ENCODE measurements at regions not wholly inside any gene's neighbourhood (a gene's known extent, or its start where the extent isn't known, plus 50 kb on each side); places are given as distances from the start of the nearest gene placed in this dataset.
"Not testable (repeated sequence)": the region's sequence is repeated elsewhere in the genome, so short reads cannot be mapped to it uniquely, and the experiment has no call there.

DNA sequence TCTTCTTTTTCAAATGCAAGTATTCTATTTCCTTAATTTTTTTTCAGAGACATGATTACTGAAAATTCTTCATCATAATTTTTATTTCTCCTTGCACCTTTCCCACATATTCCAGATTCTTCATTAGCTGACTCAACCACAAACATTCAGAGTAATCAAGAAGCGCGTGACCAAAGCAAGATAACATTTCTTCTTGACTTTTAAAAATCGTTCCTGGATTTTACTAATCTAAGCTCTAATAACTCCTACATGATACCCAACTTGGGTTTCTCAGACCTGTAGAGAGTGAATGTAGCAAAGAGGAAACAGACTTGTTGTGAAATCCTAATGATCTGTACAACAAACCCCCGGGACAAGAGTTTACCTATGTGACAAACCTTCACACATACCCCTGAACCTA lies 615.0 kb downstream of the TMA16 start:
- DNase-seq, result no peak

DNA sequence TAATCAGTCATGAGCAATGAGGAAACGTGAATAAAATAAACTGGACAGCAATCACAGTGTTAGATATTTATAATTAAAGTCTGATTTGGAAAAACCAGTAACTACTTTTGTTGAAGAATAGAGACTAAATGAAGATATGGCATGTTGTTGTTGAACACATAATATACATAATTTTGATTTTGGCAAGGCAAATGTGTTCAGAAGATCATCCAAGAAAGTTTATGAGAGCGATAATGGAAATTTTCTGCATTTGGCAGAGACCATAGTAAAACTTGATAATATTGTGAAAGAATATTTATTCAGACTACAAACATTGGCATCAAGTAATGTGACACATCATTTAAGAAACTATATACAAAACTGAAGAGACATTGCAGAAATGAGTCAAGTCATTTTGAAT lies 620.7 kb downstream of the TMA16 start:
- DNase-seq, result no peak

DNA sequence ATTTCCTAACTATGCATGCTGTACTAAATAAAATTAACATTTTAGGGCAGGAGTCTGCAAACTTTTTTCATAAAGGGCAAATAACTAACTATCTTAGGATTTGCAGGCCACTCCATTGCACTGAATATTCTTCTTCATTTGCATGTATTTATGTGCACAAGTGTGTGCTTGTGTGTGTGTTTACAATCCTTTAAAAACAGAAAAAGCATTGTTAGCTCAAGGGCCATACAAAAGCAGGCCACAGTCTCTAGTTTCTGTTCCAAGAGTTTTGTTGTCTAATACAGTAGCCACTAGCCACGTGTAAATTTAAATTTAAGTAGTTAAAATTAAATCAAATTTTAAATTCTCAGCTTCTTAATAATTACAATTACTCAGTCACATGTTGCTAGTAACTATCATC lies 621.8 kb downstream of the TMA16 start:
- no peak for DNase-seq

DNA sequence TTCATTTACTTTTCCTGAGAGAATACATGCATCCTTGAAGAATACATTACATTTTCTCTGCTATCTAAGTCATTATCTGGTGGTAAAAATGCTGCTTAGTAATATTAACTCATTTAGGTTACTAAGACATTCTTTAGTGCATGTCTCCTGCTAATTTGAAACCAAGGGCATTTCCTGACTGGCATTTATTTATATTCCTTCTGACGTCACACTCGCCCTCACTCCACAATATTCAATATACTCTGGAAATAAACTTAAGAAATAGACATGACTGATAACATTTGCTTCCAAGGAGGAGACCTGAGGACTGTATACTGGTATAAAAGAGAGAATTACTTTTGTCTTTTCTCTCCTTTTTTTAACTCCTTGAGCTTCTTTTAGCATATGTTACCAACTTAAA lies 619.5 kb upstream of the SMIM31 start:
- no peak for DNase-seq

DNA sequence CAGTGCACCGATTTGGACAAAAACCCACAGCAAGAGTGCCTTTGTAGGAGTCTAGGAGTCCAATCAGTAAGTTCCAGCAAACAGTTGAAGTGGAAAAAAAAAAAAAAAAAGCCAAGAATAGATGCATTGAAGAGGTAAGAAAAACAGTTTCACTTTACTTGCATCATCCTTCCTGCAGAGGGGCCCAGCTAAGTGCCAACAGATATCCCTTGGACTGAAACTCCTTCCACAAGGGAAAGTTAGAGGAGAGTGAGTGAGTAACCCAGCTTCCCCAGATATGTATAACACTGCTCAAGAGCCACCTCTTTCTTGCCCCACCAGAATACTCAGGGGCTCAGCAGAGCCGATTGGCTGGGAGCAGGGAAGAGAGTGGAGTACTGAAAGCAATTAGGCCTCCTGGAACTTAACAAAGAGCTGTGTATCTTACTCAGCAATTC lies 617.7 kb upstream of the SMIM31 start:
- DNase-seq, result peak; percentile 38

DNA sequence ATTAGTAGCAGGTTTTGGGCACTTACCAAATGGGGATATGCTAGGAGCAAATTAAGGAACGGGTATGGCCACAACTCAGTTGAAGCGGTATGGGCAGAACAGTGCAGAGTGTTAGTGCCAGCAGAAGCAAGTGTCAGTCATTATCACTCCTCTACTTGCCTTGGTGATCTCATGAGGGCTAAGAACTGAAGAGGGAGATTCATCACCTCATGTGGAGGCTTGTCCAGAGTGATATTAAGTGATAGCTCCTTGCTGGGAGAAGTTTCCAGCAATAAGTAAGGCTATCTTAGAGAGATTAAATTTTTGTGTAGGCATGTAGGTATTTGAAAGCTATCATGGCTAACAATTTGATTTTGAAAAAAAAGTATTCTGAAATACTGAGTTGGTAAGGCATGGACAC lies 615.4 kb upstream of the SMIM31 start:
- DNase-seq, result no peak

DNA sequence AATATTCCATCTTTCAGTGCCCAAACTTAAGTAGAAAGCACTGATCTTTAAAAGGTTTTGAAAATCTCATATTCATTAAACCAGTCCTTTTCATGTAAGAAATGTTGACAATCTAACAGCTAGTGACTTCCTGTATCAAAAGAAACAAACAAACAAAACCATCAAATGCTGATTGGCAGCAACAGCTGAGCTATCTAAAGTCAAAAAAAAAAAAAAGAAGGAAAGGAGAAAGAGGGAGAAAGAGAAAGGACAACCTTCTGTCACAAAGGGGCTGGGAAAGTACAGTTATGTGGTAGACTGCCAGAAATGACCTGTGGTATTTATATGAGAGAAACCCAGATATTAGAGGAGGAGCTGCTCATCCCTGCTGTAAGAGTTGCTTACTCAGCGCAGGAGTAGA lies 614.6 kb upstream of the SMIM31 start:
- DNase-seq, result no peak

DNA sequence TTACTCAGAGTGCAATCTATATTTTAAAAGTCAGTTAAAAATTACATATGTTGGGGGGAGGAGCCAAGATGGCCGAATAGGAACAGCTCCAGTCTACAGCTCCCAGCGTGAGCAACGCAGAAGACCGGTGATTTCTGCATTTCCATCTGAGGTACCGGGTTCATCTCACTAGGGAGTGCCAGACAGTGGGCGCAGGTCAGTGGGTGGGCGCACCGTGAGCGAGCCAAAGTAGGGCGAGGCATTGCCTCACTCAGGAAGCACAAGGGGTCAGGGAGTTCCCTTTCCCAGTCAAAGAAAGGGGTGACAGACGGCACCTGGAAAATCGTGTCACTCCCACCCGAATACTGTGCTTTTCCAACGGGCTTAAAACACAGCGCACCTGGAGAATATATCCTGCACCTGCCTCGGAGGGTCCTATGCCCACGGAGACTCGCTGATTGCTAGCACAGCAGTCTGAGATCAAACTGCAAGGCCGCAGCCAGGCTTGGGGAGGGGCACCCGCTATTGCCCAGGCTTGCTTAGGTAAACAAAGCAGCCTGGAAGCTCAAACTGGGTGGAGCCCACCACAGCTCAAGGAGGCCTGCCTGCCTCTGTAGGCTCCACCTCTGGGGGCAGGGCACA lies 612.1 kb upstream of the SMIM31 start:
- DNase-seq, result not testable (repeated sequence)

DNA sequence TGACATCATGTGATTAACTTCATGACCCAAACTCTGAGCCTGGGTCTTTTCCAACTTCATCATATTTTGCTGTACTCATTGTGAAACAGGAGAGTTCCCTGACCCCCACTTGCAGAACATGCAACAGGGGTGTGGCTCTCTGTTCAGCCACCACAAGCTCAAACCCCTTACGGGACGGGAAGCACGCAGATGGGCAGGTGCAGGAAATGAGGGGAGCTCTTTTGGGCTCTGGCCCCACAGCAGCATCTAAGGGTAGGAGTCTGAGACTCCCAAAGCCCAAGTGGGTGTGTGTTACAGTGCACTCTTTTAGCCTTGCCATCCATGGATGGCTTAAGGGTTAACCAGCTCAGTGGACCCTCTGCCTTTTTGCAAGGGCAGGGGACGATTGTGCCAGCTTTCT lies 599.5 kb upstream of the SMIM31 start:
- DNase-seq, result no peak

DNA sequence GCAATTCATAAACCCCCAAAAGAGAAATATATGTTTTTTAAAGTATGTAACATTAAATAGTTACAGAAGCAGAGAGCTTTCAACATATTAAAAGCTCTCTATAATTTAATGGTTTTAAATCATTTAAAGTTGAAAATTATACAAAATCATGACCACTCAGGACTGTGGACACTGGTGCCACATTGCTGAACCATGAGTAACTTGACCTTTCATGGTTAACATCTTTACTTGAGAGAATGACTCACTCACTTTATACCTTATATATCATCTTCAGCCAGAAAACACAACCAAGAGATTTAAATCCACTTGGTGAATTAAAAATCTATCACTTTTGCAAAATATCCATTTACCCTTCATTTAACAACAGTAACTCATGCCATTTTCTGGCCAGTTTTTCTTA lies 584.3 kb upstream of the SMIM31 start:
- DNase-seq, result peak; percentile 15

DNA sequence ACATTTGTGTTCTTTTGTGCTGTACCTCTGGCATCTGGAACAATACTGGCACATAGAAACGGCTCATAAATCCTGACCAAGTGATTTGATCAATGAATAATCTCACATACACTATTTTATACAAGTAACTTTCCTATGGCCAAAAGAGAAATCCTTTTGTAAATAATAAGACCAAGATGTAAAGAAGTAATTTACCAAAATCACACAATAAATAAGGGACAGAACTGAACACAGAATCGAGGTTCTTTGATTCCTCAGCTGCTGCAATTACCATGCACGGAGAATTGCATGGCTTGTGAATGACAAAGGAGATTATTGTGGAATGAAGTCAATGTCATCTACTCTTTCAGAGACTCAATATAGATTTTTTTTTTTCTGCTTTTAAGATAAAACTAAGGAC lies 576.8 kb upstream of the SMIM31 start:
- DNase-seq, result no peak

DNA sequence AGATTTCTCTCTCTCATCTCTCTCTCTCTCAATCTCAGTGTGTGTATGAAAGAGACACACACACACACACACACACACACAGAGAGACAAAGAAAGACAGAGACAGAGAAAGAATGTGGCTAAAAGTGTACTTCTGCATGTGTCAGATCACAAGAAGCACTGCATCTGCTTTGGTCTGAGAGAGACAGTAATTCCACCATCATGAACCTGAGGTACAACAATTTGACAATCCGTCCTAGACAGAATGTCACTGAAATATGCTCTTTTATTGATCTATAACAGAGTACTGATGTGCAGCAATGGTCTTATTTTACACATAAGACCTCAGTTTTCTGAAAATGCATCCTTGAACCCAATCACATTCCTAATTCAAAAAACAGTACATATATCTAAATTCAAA lies 576.2 kb upstream of the SMIM31 start:
- DNase-seq, result no peak

DNA sequence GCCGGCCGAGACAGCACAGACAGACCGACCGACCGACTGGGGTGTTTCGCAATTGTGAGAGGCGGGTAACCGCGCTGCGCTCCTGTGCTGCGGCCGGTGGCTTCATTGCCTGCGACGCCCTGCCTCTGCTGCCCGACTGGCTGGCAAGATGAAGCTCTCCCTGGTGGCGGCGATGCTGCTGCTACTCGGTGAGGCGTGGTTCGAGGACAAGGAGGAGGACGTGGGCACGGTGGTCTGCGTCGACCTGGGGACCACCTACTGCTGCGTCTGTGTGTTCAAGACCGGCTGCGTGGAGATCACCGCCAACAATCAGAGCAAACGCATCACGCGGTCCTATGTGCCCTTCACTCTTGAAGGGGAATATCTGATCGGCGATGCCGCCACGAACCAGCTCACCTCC lies 565.7 kb upstream of the SMIM31 start:
- no peak for DNase-seq

DNA sequence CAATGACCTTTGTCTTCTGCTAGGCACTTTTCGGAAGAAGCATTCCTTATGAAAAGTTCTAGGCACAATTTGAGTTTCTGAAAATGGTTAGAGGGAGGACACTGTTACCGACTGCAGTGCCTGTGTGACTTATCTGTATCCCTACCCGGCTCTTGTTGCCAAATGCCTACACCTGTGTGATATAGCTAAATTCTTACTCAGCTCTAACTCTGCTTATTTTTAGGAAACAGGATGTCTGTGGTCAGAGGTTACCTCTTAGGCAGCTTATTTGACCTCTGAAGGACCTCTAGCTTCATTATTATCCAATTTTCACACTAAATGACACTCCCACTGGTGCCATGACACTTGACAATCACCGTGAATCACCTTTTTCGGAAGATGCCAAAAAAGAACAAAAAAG lies 561.1 kb upstream of the SMIM31 start:
- DNase-seq, result no peak

DNA sequence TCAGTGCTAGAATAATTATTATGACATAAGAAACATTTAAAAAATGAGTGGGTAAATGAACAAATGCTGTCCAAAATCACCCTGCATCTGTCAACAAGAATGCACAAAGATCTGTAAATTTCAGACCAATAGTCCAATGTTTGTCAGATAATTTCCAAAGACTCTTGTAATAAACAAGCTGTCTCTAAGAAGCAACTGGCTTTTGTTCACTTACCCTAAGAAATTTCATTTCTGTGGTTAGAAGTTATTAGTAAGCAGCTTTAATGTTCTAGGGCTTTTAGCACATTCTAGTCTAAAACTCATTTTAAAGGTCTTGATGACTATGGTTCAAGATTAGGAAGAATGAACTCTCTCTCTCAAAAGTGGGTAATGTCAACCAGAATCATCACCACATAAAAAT lies 560.3 kb upstream of the SMIM31 start:
- DNase-seq, result no peak

DNA sequence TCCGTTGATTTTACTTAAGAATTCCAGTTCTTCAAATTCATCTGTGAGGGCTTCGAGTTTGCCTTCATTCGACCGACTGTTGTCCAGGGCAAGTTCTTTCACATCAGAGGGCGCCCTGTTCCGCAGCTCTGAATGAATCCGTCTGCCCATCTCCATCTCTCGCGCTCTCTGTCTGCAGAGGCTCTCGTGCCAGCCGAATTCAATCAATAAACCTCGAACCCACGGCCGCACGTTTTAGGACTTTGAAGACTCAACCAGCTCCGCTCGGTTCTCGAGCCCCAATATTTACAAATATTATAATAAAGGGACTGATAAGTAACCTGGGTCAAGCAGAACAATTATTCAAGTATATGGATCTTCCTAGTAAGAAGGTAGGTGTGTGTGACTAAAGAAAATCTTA lies 556.4 kb upstream of the SMIM31 start:
- no peak for DNase-seq

DNA sequence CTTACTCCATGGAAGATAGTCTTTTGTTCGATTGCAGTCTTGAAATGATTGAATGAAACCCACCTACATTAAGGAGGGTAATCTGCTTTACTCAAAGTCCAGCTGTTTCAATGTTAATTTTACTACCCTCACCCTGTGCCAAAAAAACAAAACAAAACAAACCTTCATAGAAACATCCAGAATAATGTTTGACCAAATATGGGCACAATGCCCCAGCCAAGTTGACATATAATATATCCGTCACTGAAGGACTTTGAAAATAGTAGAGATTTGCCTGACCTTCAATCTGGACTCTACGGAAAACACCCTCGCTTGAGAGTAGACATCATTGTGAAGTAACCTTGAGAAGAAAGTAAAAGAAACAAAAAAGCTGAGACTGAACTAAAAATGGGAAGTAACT lies 550.5 kb upstream of the SMIM31 start:
- DNase-seq, result no peak

DNA sequence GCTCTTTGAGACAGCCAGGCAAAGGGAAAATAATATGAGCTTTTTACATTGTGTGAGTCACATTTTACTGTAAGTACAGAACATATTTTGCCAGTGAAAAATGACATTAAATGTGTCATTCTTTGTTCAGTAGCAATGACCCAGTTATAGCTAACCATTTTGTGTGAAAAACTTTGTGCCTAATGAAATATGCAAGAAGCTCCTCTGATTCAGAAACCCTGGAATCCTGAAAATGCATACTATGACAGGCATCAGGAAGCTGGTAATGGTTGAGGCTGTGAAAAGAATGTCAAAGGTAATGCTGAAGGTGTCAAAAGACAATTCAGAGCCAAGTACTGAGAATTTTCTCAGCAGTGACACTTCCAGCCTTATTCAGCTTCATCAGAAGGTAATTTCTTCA lies 549.5 kb upstream of the SMIM31 start:
- DNase-seq, result peak; percentile 75

DNA sequence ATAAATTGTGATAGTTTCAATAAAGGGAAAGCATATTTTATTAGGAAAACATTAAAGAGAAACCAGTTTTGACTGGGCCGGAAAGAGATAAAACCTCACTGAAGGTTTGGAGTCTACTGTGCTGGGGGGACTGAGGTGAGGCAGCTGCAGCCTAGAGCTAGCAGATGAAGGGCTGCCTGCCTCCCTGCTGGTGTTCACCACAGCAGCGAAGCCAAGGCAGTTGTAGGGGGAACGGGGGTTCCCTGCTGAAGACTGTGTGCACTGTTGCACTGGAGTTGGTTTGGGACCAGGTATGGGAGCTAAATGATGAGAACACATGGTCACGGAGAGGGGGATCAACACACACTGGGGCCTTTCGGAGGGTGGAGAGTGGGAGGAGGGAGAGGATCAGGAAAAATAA lies 546.5 kb upstream of the SMIM31 start:
- no peak for DNase-seq

DNA sequence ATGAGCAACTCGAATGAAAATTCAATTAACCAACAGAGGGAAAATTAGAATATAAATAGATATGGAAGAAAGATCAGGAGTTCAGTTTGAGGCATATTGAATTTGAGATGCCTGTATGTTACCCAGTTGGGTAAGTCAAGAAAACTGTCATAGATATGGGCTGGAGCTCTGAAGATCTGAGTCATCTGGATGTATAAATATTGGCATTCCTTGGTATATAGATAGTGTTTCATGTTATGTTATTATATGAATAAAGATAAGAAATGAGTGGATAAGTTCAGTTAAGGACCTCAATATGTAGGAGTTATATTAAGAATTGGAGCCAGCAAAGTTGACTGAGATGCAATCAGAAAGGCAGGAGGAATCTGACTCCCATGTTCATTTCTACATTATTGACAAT lies 543.6 kb upstream of the SMIM31 start:
- no peak for DNase-seq

DNA sequence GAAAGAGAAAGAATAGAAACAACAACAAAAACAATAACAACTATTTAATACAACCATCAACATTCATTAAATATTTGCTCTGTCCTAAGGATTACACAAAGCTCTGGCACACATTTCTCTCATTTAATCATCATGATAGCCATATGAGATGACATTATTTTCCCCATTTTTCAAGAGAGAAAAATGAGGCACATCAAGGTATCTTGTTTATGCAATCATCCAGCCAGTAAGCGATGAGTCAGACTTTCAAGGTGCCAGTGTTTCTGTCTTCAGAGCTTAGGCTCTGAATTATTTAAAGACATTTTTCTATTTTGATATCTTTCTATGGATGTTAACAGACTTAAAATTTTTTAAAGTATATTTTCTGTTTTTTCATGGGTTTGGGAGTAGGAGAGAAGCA lies 541.8 kb upstream of the SMIM31 start:
- DNase-seq, result no peak

DNA sequence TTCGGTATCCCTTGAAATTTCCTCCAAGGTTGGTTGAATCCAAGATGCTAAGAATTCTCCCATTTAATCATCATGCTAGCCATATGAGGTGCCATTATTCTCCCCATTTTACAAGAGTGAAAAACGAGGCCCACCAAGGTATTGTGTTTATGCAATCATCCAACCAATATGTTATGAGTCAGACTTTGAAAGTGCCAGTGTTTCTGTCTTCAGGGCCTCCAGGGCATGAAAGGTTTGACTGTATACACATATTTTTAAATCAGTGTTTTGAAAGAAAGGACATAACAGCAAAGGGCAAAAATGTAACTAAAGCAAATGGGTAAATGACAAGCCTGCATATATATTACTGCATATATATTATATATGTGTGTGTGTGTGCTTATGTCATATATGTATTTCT lies 541.2 kb upstream of the SMIM31 start:
- DNase-seq, result no peak

DNA sequence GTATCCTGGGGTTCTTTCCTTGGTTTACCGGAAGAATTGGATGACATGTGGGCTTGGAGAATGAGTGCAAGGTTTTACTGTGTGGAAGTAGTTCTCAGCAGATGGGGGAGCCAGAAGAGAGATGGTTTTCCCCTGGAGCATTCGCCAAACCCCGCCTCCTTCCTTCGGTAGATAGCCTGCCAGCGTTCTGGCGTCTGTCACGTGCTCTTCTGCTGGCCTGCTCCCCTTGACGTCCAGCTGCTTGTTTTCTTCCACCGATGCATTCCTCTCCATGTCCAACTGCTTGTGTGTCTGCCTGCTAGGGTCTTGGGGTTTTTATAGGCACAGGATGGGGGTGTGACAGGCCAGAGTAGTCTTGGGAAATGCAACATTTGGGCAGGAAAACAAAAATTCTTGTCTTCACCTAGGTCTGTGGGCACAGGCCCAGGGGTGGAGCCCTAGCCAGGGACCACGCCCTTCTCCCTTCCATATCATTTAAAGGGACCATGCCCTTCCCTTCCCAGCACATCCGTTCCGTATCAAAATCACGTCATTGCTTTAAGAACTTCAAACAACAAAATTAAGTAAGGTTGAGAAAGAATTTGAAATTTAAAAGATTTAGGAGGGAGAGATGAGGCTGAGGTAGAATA lies 538.7 kb upstream of the SMIM31 start:
- DNase-seq, result no peak

DNA sequence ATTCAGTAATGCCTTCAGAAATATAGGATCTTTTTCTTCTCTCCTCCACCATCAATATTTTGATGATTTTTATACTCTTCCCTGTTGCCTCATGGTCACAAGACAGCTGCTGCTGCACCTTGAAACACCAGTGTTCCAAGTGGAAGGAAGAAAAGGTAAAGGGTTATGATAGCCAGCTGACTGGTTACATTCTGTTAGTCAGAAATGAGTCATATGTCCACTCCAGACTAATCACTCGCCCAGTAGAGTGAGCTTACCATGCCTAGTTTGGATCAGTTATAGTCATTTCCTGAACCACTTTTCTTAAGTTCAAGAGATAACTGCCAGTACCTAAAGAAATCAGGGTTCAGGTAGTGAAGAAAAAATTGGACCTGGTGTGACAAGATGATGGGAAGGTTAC lies 532.3 kb upstream of the SMIM31 start:
- DNase-seq, result no peak

DNA sequence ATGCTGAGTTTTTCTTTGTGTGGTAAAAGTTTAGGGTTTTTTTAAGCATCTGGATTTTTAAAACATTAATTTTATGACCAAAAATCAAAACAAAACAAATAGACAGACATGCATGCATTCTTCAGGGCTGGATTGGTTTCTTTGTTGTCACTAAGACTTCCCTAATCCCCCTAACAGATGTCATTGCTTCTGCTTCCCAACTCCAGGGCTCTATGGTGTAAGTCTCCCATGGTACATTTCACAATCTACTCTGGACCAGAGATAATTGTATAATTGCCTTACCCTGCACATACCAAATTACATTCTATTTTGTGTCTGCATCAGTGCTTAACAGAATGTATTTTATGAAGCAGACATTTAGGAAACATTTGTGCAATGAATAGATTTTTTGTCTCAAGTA lies 529.1 kb upstream of the SMIM31 start:
- DNase-seq, result no peak
